HepG2 (cell line): ENCODE measurements at regions not wholly inside any gene's neighbourhood (a gene's known extent, or its start where the extent isn't known, plus 50 kb on each side); places are given as distances from the start of the nearest gene placed in this dataset.

ENCODE experiments used
- ATF7-NPFF ChIP-seq: sonication (generic); formaldehyde crosslinking; IDR thresholded peaks from 2 replicates; pipeline ENCODE4 v1.8.1; 2023; ENCODE audit warnings: mild to moderate bottlenecking, low read depth, missing genetic modification reagents, moderate library complexity
- BRCA1 ChIP-seq: sonication (generic); formaldehyde crosslinking; IDR thresholded peaks from 2 replicates; pipeline ENCODE4 v1.4.0; 2020; ENCODE audit warnings: missing genetic modification reagents
- CBX2 ChIP-seq, 2 experiments: fragments of 200-600 bp in 1 of 2; sonication (generic); formaldehyde crosslinking in 1 of 2; IDR thresholded peaks; 2 replicates each; pipeline versions ENCODE4 v1.7.0 to v1.8.1; 2018 to 2022; ENCODE audit warnings: low read depth in 2 of 2, low read length in 1 of 2, mild to moderate bottlenecking in 1 of 2, missing genetic modification reagents in 1 of 2
- E2F1 ChIP-seq: sonication (generic); formaldehyde crosslinking; IDR thresholded peaks from 2 replicates; pipeline ENCODE4 v1.5.0; 2020; ENCODE audit warnings: missing genetic modification reagents
- REST ChIP-seq, 2 experiments: IDR thresholded peaks; 2 replicates each; pipeline ENCODE4 v1.6.1; 2011 to 2012; ENCODE audit warnings: low read length in 2 of 2, borderline replicate concordance in 1 of 2, low read depth in 1 of 2, mild to moderate bottlenecking in 1 of 2, moderate library complexity in 1 of 2
- SNAI1 ChIP-seq: sonication (generic); formaldehyde crosslinking; IDR thresholded peaks from 2 replicates; pipeline ENCODE4 v1.5.0; 2020; ENCODE audit warnings: mild to moderate bottlenecking, missing genetic modification reagents, borderline replicate concordance
- TOE1 ChIP-seq: sonication (generic); formaldehyde crosslinking; IDR thresholded peaks from 2 replicates; pipeline ENCODE4 v1.4.0; 2020; ENCODE audit warnings: mild to moderate bottlenecking, missing genetic modification reagents
- ZKSCAN5 ChIP-seq: sonication (generic); formaldehyde crosslinking; IDR thresholded peaks from 2 replicates; pipeline ENCODE4 v1.5.1; 2020; ENCODE audit warnings: mild to moderate bottlenecking, missing genetic modification reagents
- ZNF407 ChIP-seq: sonication (generic); formaldehyde crosslinking; IDR thresholded peaks from one replicate; pipeline ENCODE4 v1.5.1; 2020; ENCODE audit warnings: mild to moderate bottlenecking, missing genetic modification reagents; ENCODE audit errors: not compliant biosample characterization
- ZNF512 ChIP-seq: sonication (generic); formaldehyde crosslinking; IDR thresholded peaks from 2 replicates; pipeline ENCODE4 v1.4.0; 2020; ENCODE audit warnings: mild to moderate bottlenecking, missing genetic modification reagents
- ZNF761 ChIP-seq: sonication (generic); formaldehyde crosslinking; conservative IDR thresholded peaks from 2 replicates; pipeline ENCODE4 v1.4.0; 2020; ENCODE audit warnings: mild to moderate bottlenecking, missing genetic modification reagents
- ZNF788 ChIP-seq: sonication (generic); formaldehyde crosslinking; IDR thresholded peaks from 2 replicates; pipeline ENCODE4 v1.5.0; 2020; ENCODE audit warnings: mild to moderate bottlenecking, missing genetic modification reagents, borderline replicate concordance
- ZNF790 ChIP-seq: sonication (generic); formaldehyde crosslinking; IDR thresholded peaks from 2 replicates; pipeline ENCODE4 v1.8.0; 2022; ENCODE audit warnings: missing genetic modification reagents, mild to moderate bottlenecking, borderline replicate concordance

GRCh38 chr2:8119782-8120505 lies 561.9 kb upstream of the ID2 start (continued):
- TF ChIP-seq ZNF407 (CRISPR knock-in tag) = no peak
- no peak; the same call in 1 of the 2 replicates for TF ChIP-seq BRCA1 (CRISPR knock-in tag)
- 0 out of 2 replicates have a peak, but pooled peaks have one; percentile 12 for TF ChIP-seq SNAI1 (CRISPR knock-in tag)
- no peak for TF ChIP-seq ZNF790 (CRISPR knock-in tag)
- TF ChIP-seq ZNF788 = no peak; the same call in 1 of the 2 replicates
- no peak; the same call in 1 of the 2 replicates for TF ChIP-seq CBX2 (IDR thresholded peaks at IDR 0.05; ENCODE audit: low read depth, low read length)
- TF ChIP-seq CBX2 (CRISPR knock-in tag; IDR thresholded peaks at IDR 0.05; ENCODE audit: low read depth) = no peak
- no peak for TF ChIP-seq ZKSCAN5
- peak in 1 of 2 experiments; percentile 56; a peak in 2 of 4 replicates for TF ChIP-seq REST (IDR thresholded peaks at IDR 0.05; ENCODE audit: borderline replicate concordance in 1 of 2, low read depth in 1 of 2, low read length in 2 of 2)
- peak; percentile 44; the same call in 1 of the 2 replicates for TF ChIP-seq ZNF761 (CRISPR knock-in tag)
- peak; percentile 12 for TF ChIP-seq ATF7-NPFF (CRISPR knock-in tag)
- no peak for TF ChIP-seq E2F1
- TF ChIP-seq ZNF512 (CRISPR knock-in tag) = no peak
- TF ChIP-seq TOE1 (CRISPR knock-in tag) = no peak
